Activated CD8-positive, alpha-beta memory T cell treated with anti-CD3 and anti-CD28 coated beads, Interleukin-2, amount 50 U/mL, for 4 hours (primary cell): ENCODE measurements at regions not wholly inside any gene's neighbourhood (a gene's known extent, or its start where the extent isn't known, plus 50 kb on each side); places are given as distances from the start of the nearest gene placed in this dataset.
"Not testable (repeated sequence)": the region's sequence is repeated elsewhere in the genome, so short reads cannot be mapped to it uniquely, and the experiment has no call there.

ENCODE experiments used
- DNase-seq: peaks from one replicate; pipeline ENCODE4 v3.0.0-alpha.2; 2020

GRCh38 chrX:8018934-8019333 is 91.7 kb upstream of the PNPLA4 start:
- DNase-seq: no peak

- DNase-seq: no peak
Measured at GRCh38 chrX:8010105-8010504, 82.9 kb upstream of the PNPLA4 start.

DNA sequence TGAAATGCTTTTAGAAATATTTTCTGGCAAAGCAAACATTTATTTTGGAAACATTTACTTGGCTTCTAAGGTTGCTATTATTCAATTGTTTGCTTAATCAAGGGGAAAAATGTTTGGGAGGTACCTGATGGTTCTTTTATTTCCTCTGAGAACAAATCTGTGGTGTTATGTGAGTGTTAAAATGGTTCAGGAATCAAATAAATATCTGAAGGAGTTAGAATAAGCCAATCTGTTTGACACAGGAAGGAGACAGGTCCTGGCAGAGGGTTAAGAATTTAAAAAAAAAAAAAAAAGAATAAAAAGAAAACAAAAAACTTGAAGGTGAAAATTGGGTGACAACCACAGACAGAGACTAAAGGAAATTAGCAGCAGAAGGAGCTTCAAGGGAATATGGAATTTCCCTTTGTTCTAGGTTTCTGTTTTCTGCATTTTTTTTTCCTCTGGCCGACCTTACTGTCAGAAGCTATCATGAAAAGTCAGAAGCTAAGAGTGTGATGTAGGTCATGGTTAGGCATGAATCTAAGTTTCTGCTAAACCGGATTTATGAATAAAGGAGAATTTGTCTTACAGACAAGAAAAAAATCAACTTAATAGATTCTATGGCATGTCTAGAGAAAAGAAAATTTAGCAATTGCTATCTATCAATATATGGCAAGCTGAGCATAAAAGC is 78.6 kb upstream of the PNPLA4 start:
- no peak for DNase-seq

DNA sequence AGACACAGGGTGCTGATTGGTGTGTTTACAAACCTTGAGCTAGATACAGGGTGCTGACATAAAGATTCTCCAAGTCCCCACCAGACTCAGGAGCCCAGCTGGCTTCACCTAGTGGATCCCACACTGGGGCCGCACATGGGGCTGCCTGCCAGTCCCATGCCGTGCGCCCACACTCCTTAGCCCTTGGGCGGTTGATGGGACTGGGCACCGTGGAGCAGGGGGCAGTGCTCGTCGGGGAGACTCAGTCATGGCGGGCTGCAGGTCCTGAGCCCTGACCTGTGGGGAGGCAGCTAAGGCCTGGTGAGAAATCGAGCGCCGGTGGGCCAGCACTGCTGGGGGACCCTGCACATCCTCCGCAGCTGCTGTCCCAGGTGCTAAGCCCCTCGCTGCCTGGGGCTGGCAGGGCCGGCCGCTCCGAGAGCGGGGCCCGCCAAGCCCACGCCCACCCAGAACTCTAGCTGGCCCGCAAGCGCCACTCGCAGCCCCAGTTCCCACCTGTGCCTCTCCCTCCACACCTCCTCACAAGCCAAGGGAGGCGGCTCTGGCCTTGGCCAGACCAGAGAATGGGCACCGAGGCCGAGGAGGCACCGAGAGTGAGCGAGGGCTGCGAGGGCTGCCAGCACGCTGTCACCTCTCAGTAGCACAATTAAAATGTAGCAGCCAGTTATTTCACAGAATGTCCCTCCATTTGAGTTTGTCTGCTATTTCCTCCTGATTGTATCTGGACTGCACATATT is 76.1 kb upstream of the PNPLA4 start:
- no peak for DNase-seq

DNA sequence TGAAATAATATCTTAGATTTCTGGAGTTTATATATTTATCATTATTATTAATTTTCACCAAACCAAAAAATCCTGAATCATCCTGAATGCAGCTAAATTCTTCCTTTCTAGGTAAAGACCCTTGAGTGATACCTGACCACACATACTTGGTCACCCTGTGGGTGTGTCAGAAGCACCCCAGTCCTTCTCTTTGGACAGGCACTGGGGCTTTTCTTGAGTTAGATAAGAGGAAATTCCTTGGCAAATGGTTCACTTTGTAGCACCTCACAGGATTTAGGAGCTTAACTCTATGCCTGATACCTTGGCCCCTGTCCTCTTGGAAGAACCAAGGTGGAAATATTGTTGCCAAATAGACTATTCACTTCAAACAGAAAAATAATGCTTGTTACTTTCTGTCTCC is 69.6 kb upstream of the PNPLA4 start:
- DNase-seq: no peak

GRCh38 chrX:7996414-7996813 is 69.2 kb upstream of the PNPLA4 start:
- DNase-seq: peak; percentile 24

DNA sequence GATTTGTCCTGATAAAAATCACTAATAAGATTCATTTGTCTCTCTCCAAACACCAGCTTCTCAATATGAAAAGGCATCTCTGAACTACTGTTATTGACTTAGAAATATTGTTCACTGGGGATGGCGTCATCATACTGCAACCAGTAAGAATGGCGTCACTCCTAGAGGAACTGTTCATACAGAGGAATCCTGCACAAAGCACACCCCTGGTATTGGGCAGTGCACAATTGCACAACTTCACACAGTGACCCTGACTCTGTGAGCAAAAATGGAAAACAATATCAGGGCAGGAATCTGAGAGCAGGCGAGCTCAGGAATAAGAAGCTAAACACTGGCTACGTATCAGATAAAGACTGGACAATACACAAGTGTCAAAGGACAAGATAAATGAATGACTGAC is 66.7 kb upstream of the PNPLA4 start:
- DNase-seq: no peak

DNA sequence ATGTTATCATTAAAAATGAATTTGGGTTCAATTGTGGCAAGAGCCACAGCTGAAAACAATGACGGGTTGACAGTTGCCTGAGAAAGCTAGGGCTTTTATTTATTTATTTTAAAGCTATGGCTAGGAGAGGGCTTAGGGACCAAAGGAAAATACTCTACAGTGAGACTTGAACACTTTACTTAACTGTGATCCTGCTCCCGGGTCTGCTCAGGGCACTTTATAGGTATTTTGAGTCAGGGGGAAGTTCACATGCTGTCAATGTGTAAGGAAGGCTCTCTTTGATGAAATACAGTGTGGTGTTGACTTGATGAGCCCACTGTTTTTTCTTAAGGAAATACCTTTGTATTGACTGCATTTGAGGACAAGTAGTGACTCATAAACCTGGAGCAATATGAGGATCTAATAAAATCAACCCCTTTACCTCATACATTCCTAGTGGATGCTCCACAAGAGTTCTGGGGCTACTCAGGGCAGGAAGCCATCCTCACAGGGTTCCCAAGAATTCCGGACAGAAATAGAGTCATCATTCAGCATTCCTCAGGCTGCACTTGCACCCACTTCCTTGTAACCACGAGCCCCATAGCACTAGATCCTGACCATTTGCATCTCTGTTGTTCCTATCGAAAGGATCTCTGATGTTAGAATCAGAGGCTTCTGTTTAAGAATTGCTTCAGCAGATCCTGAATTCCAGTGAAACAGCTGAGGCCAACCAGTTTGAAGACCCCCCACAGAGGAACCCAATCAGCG is 61.0 kb upstream of the PNPLA4 start:
- not testable (repeated sequence) for DNase-seq

- DNase-seq: no peak
Measured at GRCh38 chrX:7987160-7988012, 60.2 kb upstream of the PNPLA4 start.

DNA sequence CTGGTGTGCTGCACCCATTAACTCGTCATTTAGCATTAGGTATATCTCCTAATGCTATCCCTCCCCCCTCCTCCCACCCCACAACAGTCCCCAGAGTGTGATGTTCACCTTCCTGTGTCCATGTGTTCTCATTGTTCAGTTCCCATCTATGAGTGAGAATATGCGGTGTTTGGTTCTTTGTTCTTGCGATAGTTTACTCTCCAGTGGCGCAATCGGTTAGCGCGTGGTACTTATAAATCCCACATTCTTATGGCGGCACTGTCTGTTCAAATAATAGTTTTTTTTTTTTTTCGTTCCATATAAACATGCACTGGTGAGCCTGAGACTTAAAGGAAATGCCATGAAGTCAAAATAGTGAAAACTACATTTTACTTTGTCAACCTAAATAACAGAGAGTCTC is 59.5 kb upstream of the PNPLA4 start:
- not testable (repeated sequence) for DNase-seq

GRCh38 chrX:7985568-7985967 is 58.4 kb upstream of the PNPLA4 start:
- no peak for DNase-seq

- no peak for DNase-seq
Measured at GRCh38 chrX:7983581-7983980, 56.4 kb upstream of the PNPLA4 start.
